ENCODE measurements at regions not wholly inside any gene's neighbourhood (a gene's known extent, or its start where the extent isn't known, plus 50 kb on each side); places are given as distances from the start of the nearest gene placed in this dataset.

DNA sequence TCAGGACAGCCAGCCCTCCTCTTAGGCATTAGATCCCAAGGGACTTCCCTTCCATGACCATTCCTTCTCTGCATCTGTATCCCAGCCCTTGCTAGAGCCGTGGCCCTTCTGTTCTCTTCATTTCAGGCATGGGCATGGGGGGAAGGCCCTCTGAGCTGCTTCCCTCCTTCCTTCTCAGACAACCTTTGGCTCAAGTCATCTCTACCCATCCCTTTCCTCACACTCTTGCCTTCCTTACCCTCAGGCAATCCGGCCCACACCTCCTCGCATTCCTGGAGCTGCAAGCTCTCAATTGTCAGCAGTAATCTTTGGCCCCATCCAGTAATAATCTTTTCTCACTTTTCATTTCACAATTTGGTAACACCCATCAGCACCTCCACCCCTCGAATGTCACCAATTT is 426.9 kb upstream of the JARID2 start (continued):
- no peak for TF ChIP-seq REST (IDR thresholded peaks at IDR 0.05; ENCODE audit: unreplicated experiment)
- TF ChIP-seq ZNF114 (CRISPR knock-in tag; IDR thresholded peaks at IDR 0.05), result no peak
- TF ChIP-seq EZH2 (IDR thresholded peaks at IDR 0.05; ENCODE audit: low read depth, unreplicated experiment), result no peak
- no peak for TF ChIP-seq NANOG (IDR thresholded peaks at IDR 0.05; ENCODE audit: borderline replicate concordance)
- TF ChIP-seq CREB1 (CRISPR knock-in tag; IDR thresholded peaks at IDR 0.05; ENCODE audit: low read depth), result no peak
- TF ChIP-seq POLR2AphosphoS5 (IDR thresholded peaks at IDR 0.05; ENCODE audit: low read depth), result no peak
- no peak for TF ChIP-seq EZH2phosphoT487 (IDR thresholded peaks at IDR 0.05; ENCODE audit: unreplicated experiment)
- no peak for TF ChIP-seq STAT1 (IDR thresholded peaks at IDR 0.05; ENCODE audit: unreplicated experiment)
- no peak for TF ChIP-seq ETS1 (IDR thresholded peaks at IDR 0.05)

- Mint-ChIP-seq H3K9me3 (no peaks in the 10 kb centered on the region), H3K36me3 (ENCODE audit: low read depth) (no peaks in the 10 kb centered on the region; the same call in 1 of the 3 replicates), H3K27ac (no peak overlapping the region), H3K4me3 (no peak overlapping the region; the same call in 2 of the 3 replicates), H3K27me3 (ENCODE audit: insufficient read depth, low read depth, poor library complexity) (peaks cover 6% of the 10 kb centered on the region), H3K4me1 (peaks cover 36% of the 10 kb centered on the region)
- H3K4me3 ChIP-seq, result no peak overlapping the region
- peaks cover 7% of the 10 kb centered on the region; the same call in 1 of the 2 replicates for H3F3A ChIP-seq (replicated peaks; ENCODE audit: low read depth)
- DNase-seq (ENCODE audit: low spot score) (no peak), ATAC-seq (no peak)
- H3K9me2 ChIP-seq (ENCODE audit: insufficient read depth), result peaks cover 8% of the 10 kb centered on the region
- H3K27me3 ChIP-seq (ENCODE audit: insufficient read depth), result no peaks in the 10 kb centered on the region
- H3K4me2 ChIP-seq, result no peak overlapping the region
- H3K79me2 ChIP-seq (replicated peaks; ENCODE audit: insufficient read depth), result no peaks in the 10 kb centered on the region
- H4K20me1 ChIP-seq (replicated peaks; ENCODE audit: insufficient read depth), result no peaks in the 10 kb centered on the region
- no peak overlapping the region for H3K27ac ChIP-seq (ENCODE audit: low read depth)
- no peak overlapping the region for H2AFZ ChIP-seq
- H3K36me3 ChIP-seq (ENCODE audit: insufficient read depth), result no peaks in the 10 kb centered on the region
- peaks cover 34% of the 10 kb centered on the region for H3K4me1 ChIP-seq (ENCODE audit: insufficient read depth)
- TF ChIP-seq CREB1 (CRISPR knock-in tag; IDR thresholded peaks at IDR 0.05; ENCODE audit: low read depth) (no peak), EZH2phosphoT487 (IDR thresholded peaks at IDR 0.05; ENCODE audit: unreplicated experiment) (no peak), EZH2 (IDR thresholded peaks at IDR 0.05; ENCODE audit: low read depth, unreplicated experiment) (no peak)
- TF ChIP-seq, protein P1, sequence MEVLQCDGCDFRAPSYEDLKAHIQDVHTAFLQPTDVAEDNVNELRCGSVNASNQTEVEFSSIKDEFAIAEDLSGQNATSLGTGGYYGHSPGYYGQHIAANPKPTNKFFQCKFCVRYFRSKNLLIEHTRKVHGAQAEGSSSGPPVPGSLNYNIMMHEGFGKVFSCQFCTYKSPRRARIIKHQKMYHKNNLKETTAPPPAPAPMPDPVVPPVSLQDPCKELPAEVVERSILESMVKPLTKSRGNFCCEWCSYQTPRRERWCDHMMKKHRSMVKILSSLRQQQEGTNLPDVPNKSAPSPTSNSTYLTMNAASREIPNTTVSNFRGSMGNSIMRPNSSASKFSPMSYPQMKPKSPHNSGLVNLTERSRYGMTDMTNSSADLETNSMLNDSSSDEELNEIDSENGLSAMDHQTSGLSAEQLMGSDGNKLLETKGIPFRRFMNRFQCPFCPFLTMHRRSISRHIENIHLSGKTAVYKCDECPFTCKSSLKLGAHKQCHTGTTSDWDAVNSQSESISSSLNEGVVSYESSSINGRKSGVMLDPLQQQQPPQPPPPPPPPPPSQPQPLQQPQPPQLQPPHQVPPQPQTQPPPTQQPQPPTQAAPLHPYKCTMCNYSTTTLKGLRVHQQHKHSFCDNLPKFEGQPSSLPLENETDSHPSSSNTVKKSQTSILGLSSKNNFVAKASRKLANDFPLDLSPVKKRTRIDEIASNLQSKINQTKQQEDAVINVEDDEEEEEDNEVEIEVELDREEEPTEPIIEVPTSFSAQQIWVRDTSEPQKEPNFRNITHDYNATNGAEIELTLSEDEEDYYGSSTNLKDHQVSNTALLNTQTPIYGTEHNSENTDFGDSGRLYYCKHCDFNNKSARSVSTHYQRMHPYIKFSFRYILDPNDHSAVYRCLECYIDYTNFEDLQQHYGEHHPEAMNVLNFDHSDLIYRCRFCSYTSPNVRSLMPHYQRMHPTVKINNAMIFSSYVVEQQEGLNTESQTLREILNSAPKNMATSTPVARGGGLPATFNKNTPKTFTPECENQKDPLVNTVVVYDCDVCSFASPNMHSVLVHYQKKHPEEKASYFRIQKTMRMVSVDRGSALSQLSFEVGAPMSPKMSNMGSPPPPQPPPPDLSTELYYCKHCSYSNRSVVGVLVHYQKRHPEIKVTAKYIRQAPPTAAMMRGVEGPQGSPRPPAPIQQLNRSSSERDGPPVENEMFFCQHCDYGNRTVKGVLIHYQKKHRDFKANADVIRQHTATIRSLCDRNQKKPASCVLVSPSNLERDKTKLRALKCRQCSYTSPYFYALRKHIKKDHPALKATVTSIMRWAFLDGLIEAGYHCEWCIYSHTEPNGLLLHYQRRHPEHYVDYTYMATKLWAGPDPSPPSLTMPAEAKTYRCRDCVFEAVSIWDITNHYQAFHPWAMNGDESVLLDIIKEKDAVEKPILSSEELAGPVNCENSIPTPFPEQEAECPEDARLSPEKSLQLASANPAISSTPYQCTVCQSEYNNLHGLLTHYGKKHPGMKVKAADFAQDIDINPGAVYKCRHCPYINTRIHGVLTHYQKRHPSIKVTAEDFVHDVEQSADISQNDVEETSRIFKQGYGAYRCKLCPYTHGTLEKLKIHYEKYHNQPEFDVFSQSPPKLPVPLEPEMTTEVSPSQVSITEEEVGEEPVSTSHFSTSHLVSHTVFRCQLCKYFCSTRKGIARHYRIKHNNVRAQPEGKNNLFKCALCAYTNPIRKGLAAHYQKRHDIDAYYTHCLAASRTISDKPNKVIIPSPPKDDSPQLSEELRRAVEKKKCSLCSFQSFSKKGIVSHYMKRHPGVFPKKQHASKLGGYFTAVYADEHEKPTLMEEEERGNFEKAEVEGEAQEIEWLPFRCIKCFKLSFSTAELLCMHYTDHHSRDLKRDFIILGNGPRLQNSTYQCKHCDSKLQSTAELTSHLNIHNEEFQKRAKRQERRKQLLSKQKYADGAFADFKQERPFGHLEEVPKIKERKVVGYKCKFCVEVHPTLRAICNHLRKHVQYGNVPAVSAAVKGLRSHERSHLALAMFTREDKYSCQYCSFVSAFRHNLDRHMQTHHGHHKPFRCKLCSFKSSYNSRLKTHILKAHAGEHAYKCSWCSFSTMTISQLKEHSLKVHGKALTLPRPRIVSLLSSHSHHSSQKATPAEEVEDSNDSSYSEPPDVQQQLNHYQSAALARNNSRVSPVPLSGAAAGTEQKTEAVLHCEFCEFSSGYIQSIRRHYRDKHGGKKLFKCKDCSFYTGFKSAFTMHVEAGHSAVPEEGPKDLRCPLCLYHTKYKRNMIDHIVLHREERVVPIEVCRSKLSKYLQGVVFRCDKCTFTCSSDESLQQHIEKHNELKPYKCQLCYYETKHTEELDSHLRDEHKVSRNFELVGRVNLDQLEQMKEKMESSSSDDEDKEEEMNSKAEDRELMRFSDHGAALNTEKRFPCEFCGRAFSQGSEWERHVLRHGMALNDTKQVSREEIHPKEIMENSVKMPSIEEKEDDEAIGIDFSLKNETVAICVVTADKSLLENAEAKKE (CRISPR knock-in tag; IDR thresholded peaks at IDR 0.05), result no peak
- TF ChIP-seq, protein P2, sequence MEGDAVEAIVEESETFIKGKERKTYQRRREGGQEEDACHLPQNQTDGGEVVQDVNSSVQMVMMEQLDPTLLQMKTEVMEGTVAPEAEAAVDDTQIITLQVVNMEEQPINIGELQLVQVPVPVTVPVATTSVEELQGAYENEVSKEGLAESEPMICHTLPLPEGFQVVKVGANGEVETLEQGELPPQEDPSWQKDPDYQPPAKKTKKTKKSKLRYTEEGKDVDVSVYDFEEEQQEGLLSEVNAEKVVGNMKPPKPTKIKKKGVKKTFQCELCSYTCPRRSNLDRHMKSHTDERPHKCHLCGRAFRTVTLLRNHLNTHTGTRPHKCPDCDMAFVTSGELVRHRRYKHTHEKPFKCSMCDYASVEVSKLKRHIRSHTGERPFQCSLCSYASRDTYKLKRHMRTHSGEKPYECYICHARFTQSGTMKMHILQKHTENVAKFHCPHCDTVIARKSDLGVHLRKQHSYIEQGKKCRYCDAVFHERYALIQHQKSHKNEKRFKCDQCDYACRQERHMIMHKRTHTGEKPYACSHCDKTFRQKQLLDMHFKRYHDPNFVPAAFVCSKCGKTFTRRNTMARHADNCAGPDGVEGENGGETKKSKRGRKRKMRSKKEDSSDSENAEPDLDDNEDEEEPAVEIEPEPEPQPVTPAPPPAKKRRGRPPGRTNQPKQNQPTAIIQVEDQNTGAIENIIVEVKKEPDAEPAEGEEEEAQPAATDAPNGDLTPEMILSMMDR (conservative IDR thresholded peaks at IDR 0.05; ENCODE audit: low read depth in 2 of 2), result no peak
Observed at GRCh38 chr6:14819840-14820420, 425.9 kb upstream of the JARID2 start.
